Sigmoid colon (tissue), 6 donors: ENCODE measurements at regions not wholly inside any gene's neighbourhood (a gene's known extent, or its start where the extent isn't known, plus 50 kb on each side); places are given as distances from the start of the nearest gene placed in this dataset.

Source experiments
- DNase-seq: peaks from one replicate; pipeline ENCODE4 v3.0.0-alpha.2; 2019
- H3K27ac ChIP-seq, 4 donors: fragments of 200-600 bp; sonication (generic); one replicate each; pipeline ENCODE4 v1.5.1; 2016 to 2019; ENCODE audit warnings: mild to moderate bottlenecking in 1 of 4
- H3K27me3 ChIP-seq, 3 donors: fragments of 200-600 bp; sonication (generic); one replicate each; pipeline ENCODE4 v1.5.1; 2019; ENCODE audit warnings: mild to moderate bottlenecking in 1 of 3
- H3K36me3 ChIP-seq, 4 donors: fragments of 200-600 bp; sonication (generic); one replicate each; pipeline ENCODE4 v1.5.1; 2016 to 2019
- H3K4me1 ChIP-seq, 4 donors: fragments of 200-600 bp; sonication (generic); one replicate each; pipeline ENCODE4 v1.5.1; 2017 to 2019
- H3K4me3 ChIP-seq, 4 donors: fragments of 200-600 bp; sonication (generic); one replicate each; pipeline ENCODE4 v1.5.1; 2017 to 2019; ENCODE audit warnings: mild to moderate bottlenecking in 2 of 4, moderate library complexity in 1 of 4
- H3K9me3 ChIP-seq, 4 donors: fragments of 200-600 bp in 3 of 4; sonication (generic) in 3 of 4; one replicate each; pipeline versions ENCODE4 v1.5.1 to v1.6.1; 2013 to 2019
- EP300 ChIP-seq, 4 donors: sonication (generic); formaldehyde crosslinking; IDR thresholded peaks; one replicate each; pipeline ENCODE4 v1.6.1; 2017; ENCODE audit warnings: antibody characterized with exemption in 4 of 4
- POLR2A ChIP-seq, 2 donors: fragments of 450-650 bp; IDR thresholded peaks; one replicate each; pipeline ENCODE4 v1.6.1; 2016; ENCODE audit warnings: antibody characterized with exemption in 2 of 2, mild to moderate bottlenecking in 2 of 2, moderate library complexity in 2 of 2
- POLR2AphosphoS5 ChIP-seq, 4 donors: sonication (generic); formaldehyde crosslinking; IDR thresholded peaks; one replicate each; pipeline ENCODE4 v1.6.1; 2017; ENCODE audit warnings: antibody characterized with exemption in 4 of 4
- WGBS, 2 donors: extraction: QIAGEN DNeasy Blood & Tissue Kit; methylation state at CpG; one replicate each; pipeline ENCODE4 v1.1.7; 2013; 5-methylcytosine and 5-hydroxymethylcytosine counted together
- intact Hi-C: fragments of 100-400 bp; cut with DNase I; formaldehyde crosslinking; loops from one replicate; pipeline ENCODE4 v1.15.1; 2023
- TF ChIP-seq, protein P1 (sequence below), 4 experiments: fragments of 450-650 bp in 3 of 4; fragments of 200-600 bp in 1 of 4; IDR thresholded peaks; one replicate each; pipeline ENCODE4 v1.5.1; 2016 to 2019; ENCODE audit warnings: antibody characterized with exemption in 4 of 4, mild to moderate bottlenecking in 3 of 4, moderate library complexity in 2 of 4
- donor health status: healthy with polysubstance abuse.
- donor health status: healthy.

DNA sequence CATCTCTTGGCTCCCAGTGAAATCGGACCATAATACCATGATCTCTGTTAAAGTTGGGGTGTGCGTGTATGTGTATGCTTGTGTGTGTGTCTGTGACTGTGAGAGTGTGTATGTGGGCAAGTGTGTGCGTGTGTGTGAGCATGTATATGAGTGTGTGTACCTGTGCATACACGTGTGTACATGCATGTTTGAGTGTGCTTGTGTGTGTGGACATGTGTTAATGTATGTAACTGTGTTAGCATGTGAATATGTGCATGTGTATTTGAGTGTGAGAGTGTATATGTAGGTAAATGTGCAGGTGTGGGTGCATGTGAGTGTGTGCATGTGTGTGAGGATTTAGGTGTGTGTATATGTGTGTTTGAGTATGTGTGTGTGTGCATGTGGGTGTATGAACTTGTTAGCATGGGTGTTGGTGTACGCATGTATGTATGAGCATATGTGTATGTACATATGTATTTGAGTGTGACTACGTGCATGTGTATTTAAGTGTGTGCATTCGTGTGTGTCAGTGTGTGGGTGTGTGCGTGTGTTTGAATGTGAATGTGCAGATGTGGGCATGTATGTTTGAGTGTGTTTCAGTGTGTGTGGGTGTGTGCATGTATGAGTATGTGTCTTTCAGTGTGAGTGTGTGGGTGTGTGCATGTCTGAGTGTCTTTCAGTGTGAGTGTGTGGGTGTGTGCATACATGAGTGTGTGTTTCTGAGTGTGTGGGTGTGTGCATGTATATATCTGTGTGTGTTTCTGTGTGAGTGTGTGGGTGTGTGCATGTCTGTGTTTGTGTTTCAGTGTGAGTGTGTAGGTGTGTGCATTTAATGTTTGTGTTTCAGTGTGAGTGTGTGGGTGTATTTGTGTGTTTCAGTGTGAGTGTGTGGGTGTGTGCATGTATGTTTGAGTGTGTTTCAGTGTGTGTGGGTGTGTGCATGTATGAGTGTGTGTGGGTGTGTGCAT, 183.2 kb downstream of the SOX9 start:
- WGBS, 2 donors: 95 to 97% methylated on average over 8 of the region's 8 CpGs
- Histone ChIP-seq H3K27ac (no peak overlapping the region), H3K4me3 (no peak overlapping the region), H3K9me3 (no peaks in the 10 kb centered on the region), H3K36me3 (no peaks in the 10 kb centered on the region), H3K27me3 (no peaks in the 10 kb centered on the region), H3K4me1 (no peaks in the 10 kb centered on the region)
- intact Hi-C loops: no loop called here
- no peak for TF ChIP-seq POLR2AphosphoS5 (IDR thresholded peaks at IDR 0.05)
- no peak for TF ChIP-seq POLR2A (IDR thresholded peaks at IDR 0.05)
- TF ChIP-seq EP300 (IDR thresholded peaks at IDR 0.05): no peak
- TF ChIP-seq, protein P1, sequence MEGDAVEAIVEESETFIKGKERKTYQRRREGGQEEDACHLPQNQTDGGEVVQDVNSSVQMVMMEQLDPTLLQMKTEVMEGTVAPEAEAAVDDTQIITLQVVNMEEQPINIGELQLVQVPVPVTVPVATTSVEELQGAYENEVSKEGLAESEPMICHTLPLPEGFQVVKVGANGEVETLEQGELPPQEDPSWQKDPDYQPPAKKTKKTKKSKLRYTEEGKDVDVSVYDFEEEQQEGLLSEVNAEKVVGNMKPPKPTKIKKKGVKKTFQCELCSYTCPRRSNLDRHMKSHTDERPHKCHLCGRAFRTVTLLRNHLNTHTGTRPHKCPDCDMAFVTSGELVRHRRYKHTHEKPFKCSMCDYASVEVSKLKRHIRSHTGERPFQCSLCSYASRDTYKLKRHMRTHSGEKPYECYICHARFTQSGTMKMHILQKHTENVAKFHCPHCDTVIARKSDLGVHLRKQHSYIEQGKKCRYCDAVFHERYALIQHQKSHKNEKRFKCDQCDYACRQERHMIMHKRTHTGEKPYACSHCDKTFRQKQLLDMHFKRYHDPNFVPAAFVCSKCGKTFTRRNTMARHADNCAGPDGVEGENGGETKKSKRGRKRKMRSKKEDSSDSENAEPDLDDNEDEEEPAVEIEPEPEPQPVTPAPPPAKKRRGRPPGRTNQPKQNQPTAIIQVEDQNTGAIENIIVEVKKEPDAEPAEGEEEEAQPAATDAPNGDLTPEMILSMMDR (IDR thresholded peaks at IDR 0.05): no peak
- no peak for DNase-seq

DNA sequence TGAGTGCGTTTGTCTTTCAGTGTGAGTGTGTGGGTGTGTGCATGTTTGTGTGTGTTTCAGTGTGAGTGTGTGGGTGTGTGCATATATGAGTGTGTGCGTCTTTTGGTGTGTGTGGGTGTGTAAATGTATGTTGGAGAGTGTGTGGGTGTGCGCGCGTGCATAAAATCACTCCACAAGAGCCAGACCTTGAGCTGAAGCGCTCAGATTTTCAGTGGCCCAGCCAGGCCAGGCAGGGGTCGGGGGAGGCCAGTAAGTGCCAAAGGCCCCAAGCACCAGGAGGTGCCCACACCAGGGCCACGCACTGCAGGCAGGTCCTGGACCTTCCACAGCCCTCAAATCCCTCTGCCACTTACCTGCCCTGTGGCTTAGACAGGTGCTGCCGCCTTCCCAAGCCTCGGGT, 184.0 kb downstream of the SOX9 start:
- Histone ChIP-seq H3K36me3 (no peaks in the 10 kb centered on the region), H3K27ac (no peak overlapping the region), H3K9me3 (no peaks in the 10 kb centered on the region), H3K4me1 (no peaks in the 10 kb centered on the region), H3K4me3 (no peak overlapping the region), H3K27me3 (no peaks in the 10 kb centered on the region)
- no peak for DNase-seq
- WGBS, 2 donors: 92 to 93% methylated on average over 10 of the region's 10 CpGs
- TF ChIP-seq EP300 (IDR thresholded peaks at IDR 0.05): no peak
- TF ChIP-seq, protein P1 (IDR thresholded peaks at IDR 0.05): no peak
- no peak for TF ChIP-seq POLR2A (IDR thresholded peaks at IDR 0.05)
- no peak for TF ChIP-seq POLR2AphosphoS5 (IDR thresholded peaks at IDR 0.05)
- intact Hi-C loops: no loop called here

- no peak for DNase-seq
- Histone ChIP-seq H3K9me3 (no peaks in the 10 kb centered on the region), H3K4me3 (no peak overlapping the region), H3K27me3 (no peaks in the 10 kb centered on the region), H3K4me1 (no peaks in the 10 kb centered on the region), H3K27ac (no peak overlapping the region), H3K36me3 (no peaks in the 10 kb centered on the region)
- 56 to 69% methylated on average over 6 of the region's 6 CpGs for WGBS, 2 donors
- TF ChIP-seq POLR2AphosphoS5 (IDR thresholded peaks at IDR 0.05) (no peak), POLR2A (IDR thresholded peaks at IDR 0.05) (no peak), EP300 (IDR thresholded peaks at IDR 0.05) (no peak)
- TF ChIP-seq, protein P1 (IDR thresholded peaks at IDR 0.05): no peak
- intact Hi-C loops: no loop called here
Measured at GRCh38 chr17:72305472-72305871, 184.7 kb downstream of the SOX9 start.

GRCh38 chr17:72306037-72306436, 185.2 kb downstream of the SOX9 start:
- no peak for DNase-seq
- intact Hi-C loops: no loop called here
- no peaks in the 10 kb centered on the region for H3K9me3 ChIP-seq
- H3K36me3 ChIP-seq: no peaks in the 10 kb centered on the region
- WGBS, 2 donors: 57 to 85% methylated on average over 6 of the region's 6 CpGs
- no peak overlapping the region for H3K27ac ChIP-seq
- no peaks in the 10 kb centered on the region for H3K27me3 ChIP-seq
- H3K4me3 ChIP-seq: no peak overlapping the region
- TF ChIP-seq POLR2AphosphoS5 (IDR thresholded peaks at IDR 0.05): no peak
- TF ChIP-seq EP300 (IDR thresholded peaks at IDR 0.05): no peak
- TF ChIP-seq, protein P1 (IDR thresholded peaks at IDR 0.05): no peak
- no peak for TF ChIP-seq POLR2A (IDR thresholded peaks at IDR 0.05)
- no peaks in the 10 kb centered on the region for H3K4me1 ChIP-seq
